ENCODE measurements at regions not wholly inside any gene's neighbourhood (a gene's known extent, or its start where the extent isn't known, plus 50 kb on each side); places are given as distances from the start of the nearest gene placed in this dataset.

DNA sequence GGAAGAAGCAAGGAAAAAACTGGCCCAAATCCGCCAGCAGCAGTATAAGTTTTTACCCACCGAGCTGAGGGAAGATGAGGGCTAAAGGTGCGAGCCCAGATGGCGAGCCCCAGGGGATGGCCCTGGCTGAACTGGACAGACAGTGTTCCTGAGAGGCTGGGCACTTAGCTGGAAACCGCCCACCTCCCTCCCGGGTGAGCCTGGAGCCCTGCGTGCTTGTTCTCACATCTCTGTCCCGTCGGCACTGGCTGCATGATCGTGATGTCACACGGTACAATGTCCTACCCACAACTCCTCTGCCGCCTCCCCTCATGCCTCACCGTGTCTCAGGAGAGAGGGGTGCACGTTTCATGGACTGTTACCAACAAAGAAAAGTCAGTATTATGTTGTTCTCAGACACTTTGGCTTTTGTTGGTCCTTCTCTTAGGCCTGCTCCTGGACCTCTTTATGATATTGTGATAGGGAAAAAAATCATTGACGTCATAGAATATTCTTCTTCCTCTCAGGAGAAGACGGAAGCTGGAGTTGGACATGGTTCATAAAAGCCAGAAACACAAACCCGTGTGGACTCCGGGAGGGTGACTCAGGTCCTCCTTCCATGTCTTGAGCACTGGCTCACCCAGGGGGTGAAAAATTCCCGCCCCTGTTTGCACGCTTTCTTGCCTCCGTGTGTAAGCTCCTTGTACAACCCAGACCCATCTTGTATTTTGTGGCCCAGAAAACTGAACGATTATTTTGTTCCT, 201.8 kb upstream of the TPM1 start:
- Histone ChIP-seq H3K36me3 (ENCODE audit: control insufficient read depth, insufficient read depth, low read length) (no peaks in the 10 kb centered on the region), H3K9me3 (ENCODE audit: control insufficient read depth, low read length) (no peaks in the 10 kb centered on the region), H3K4me2 (ENCODE audit: low read length) (no peak overlapping the region), H3K4me1 (no peaks in the 10 kb centered on the region), H3K79me2 (no peaks in the 10 kb centered on the region), H3K9ac (no peak overlapping the region), H3K27ac (no peak overlapping the region), H3K27me3 (ENCODE audit: control insufficient read depth, insufficient read depth, low read length) (no peaks in the 10 kb centered on the region), H2AFZ (no peak overlapping the region), H3K4me3 (ENCODE audit: low read depth, low read length) (no peak overlapping the region)
- TF ChIP-seq, protein P1, sequence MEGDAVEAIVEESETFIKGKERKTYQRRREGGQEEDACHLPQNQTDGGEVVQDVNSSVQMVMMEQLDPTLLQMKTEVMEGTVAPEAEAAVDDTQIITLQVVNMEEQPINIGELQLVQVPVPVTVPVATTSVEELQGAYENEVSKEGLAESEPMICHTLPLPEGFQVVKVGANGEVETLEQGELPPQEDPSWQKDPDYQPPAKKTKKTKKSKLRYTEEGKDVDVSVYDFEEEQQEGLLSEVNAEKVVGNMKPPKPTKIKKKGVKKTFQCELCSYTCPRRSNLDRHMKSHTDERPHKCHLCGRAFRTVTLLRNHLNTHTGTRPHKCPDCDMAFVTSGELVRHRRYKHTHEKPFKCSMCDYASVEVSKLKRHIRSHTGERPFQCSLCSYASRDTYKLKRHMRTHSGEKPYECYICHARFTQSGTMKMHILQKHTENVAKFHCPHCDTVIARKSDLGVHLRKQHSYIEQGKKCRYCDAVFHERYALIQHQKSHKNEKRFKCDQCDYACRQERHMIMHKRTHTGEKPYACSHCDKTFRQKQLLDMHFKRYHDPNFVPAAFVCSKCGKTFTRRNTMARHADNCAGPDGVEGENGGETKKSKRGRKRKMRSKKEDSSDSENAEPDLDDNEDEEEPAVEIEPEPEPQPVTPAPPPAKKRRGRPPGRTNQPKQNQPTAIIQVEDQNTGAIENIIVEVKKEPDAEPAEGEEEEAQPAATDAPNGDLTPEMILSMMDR (IDR thresholded peaks at IDR 0.05): no peak

DNA sequence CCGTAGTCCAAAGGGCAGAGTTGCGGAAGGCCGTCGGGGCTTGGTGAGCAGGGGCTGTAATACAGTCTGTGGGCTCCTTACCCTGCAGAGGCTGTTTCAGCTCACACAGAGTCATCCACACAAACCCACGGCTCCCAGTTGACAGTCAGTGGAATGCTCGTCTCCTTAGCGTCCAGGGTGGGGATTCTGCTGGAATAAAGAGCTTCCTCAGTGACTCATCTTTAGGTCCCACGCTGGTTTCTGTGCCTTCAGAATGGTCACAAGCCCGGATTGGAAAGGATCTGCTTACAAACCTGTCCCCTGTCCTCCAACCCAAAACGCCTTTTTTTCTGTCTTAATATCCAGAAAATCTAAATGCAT, 201.3 kb upstream of the TPM1 start:
- TF ChIP-seq, protein P1 (IDR thresholded peaks at IDR 0.05): no peak
- Histone ChIP-seq H3K79me2 (no peaks in the 10 kb centered on the region), H3K27ac (no peak overlapping the region), H3K36me3 (ENCODE audit: control insufficient read depth, insufficient read depth, low read length) (no peaks in the 10 kb centered on the region), H2AFZ (no peak overlapping the region), H3K4me2 (ENCODE audit: low read length) (no peak overlapping the region), H3K4me3 (ENCODE audit: low read depth, low read length) (no peak overlapping the region), H3K4me1 (no peaks in the 10 kb centered on the region), H3K27me3 (ENCODE audit: control insufficient read depth, insufficient read depth, low read length) (no peaks in the 10 kb centered on the region), H3K9ac (no peak overlapping the region), H3K9me3 (ENCODE audit: control insufficient read depth, low read length) (no peaks in the 10 kb centered on the region)

DNA sequence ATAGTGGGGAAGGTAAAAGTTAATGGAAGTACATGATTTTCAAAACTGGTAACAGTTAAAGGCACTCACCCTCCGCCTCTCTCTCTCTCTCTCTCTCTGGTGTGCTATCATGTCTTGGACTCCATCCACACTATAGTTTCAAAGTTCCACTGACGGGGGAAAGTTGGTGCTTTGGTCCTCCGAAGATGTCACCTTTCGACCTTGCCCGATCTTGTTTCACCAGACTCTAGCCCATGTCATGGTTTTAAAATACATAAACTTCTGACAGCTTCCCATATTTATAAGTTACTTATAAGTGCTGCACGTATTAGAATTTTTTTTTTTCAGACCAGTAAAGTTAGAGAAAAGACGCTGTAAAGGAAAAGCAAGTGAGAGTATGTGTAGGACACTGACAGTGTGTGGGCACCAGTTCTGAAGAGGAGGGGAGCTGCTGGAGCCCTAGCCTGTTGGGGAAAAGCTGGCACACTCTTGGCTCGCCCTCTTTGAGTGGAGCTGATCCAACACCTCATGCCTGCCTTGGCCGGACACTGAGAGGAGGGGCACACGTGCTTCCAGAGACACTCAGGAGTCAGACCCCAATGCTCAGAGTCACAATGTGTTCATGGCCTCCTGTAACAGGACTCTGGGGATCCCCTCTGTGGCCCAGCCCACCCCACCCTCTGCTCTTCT, 200.5 kb upstream of the TPM1 start:
- no peaks in the 10 kb centered on the region for H3K36me3 ChIP-seq (ENCODE audit: control insufficient read depth, insufficient read depth, low read length)
- no peak overlapping the region for H3K9ac ChIP-seq
- no peaks in the 10 kb centered on the region for H3K27me3 ChIP-seq (ENCODE audit: control insufficient read depth, insufficient read depth, low read length)
- no peak overlapping the region for H3K4me3 ChIP-seq (ENCODE audit: low read depth, low read length)
- no peak overlapping the region for H2AFZ ChIP-seq
- H3K4me2 ChIP-seq (ENCODE audit: low read length): no peak overlapping the region
- no peaks in the 10 kb centered on the region for H3K4me1 ChIP-seq
- H3K9me3 ChIP-seq (ENCODE audit: control insufficient read depth, low read length): no peaks in the 10 kb centered on the region
- no peak overlapping the region for H3K27ac ChIP-seq
- TF ChIP-seq, protein P1 (IDR thresholded peaks at IDR 0.05): no peak
- no peaks in the 10 kb centered on the region for H3K79me2 ChIP-seq

DNA sequence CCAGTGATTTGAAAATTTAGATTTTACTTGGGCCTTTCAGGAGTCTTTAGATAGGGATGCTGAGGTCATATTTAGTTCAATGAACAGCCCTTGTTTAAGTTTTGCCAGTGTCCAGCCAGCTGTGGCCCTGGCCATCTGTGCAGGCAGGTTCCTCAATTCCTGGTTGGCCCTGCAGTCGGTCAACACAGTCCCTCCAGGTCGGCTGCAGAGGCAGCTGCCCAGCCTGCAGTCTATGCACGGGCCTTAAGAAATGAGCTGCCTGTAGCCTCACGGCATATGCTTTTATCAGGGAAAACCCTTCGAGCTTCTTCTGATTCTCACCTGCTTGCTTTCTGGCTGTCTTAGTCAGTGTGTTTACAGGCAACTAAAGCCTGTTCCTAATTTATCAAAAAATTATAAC, 199.2 kb upstream of the TPM1 start:
- Histone ChIP-seq H2AFZ (no peak overlapping the region), H3K36me3 (ENCODE audit: control insufficient read depth, insufficient read depth, low read length) (no peaks in the 10 kb centered on the region), H3K27ac (no peak overlapping the region)

More for the DNA sequence above, 199.2 kb upstream of the TPM1 start:
- H3K4me3 ChIP-seq (ENCODE audit: low read depth, low read length): no peak overlapping the region
- H3K27me3 ChIP-seq (ENCODE audit: control insufficient read depth, insufficient read depth, low read length): no peaks in the 10 kb centered on the region
- no peaks in the 10 kb centered on the region for H3K79me2 ChIP-seq
- no peaks in the 10 kb centered on the region for H3K4me1 ChIP-seq
- H3K9ac ChIP-seq: no peak overlapping the region
- TF ChIP-seq, protein P1 (IDR thresholded peaks at IDR 0.05): no peak
- no peak overlapping the region for H3K4me2 ChIP-seq (ENCODE audit: low read length)
- H3K9me3 ChIP-seq (ENCODE audit: control insufficient read depth, low read length): no peaks in the 10 kb centered on the region
